GM20000 (cell line): ENCODE measurements at regions not wholly inside any gene's neighbourhood (a gene's known extent, or its start where the extent isn't known, plus 50 kb on each side); places are given as distances from the start of the nearest gene placed in this dataset.

Experiments used
- DNase-seq: peaks from one replicate; pipeline ENCODE4 v3.0.0; 2012; ENCODE audit warnings: low spot score
- CTCF ChIP-seq: IDR thresholded peaks from 2 replicates; pipeline ENCODE4 v1.5.1; 2012; ENCODE audit warnings: mild to moderate bottlenecking, control low read depth; ENCODE audit errors: extremely low read depth, missing control alignments

- no peak for TF ChIP-seq CTCF
- no peak for DNase-seq
Observed at GRCh38 chr12:83664650-83665049, 977.9 kb downstream of the TMTC2 start.

GRCh38 chr12:83660727-83661358 is 974.1 kb downstream of the TMTC2 start:
- TF ChIP-seq CTCF, result no peak
- no peak for DNase-seq

GRCh38 chr12:83659321-83659720 is 972.6 kb downstream of the TMTC2 start:
- no peak for DNase-seq
- TF ChIP-seq CTCF, result no peak

GRCh38 chr12:83656004-83656403 is 969.3 kb downstream of the TMTC2 start:
- TF ChIP-seq CTCF, result no peak
- no peak for DNase-seq

- no peak for TF ChIP-seq CTCF
- DNase-seq, result no peak
Observed at GRCh38 chr12:83642205-83642604, 955.5 kb downstream of the TMTC2 start.

GRCh38 chr12:83641789-83642188 is 955.1 kb downstream of the TMTC2 start:
- TF ChIP-seq CTCF, result no peak

GRCh38 chr12:83634726-83635267 is 948.1 kb downstream of the TMTC2 start:
- no peak for DNase-seq
- no peak for TF ChIP-seq CTCF

More at GRCh38 chr12:83641789-83642188, 955.1 kb downstream of the TMTC2 start:
- no peak for DNase-seq
